WTC11 (cell line): ENCODE measurements at regions not wholly inside any gene's neighbourhood (a gene's known extent, or its start where the extent isn't known, plus 50 kb on each side); places are given as distances from the start of the nearest gene placed in this dataset.
A peak's percentile ranks its signal among the peaks of the same experiment; 100 is the strongest.

ENCODE experiments used
- ATAC-seq: fragments of 200-7000 bp; cut with Tn5 transposase; 2 replicates; pipeline ENCODE4 v1.10.0; 2021; ENCODE audit warnings: mild to moderate bottlenecking, moderate library complexity
- CTCF ChIA-PET: fragments of 300-600 bp; sonication (Branson Sonifier 250); formaldehyde crosslinking; loops from one replicate; lab custom pipeline; 2021; ENCODE audit warnings: antibody characterized with exemption; lab: Charles Lee
- POLR2A ChIA-PET: fragments of 350-600 bp; sonication (Branson Sonifier 250); formaldehyde crosslinking; loops from one replicate; lab custom pipeline; 2021; ENCODE audit warnings: antibody characterized with exemption; lab: Charles Lee
- DNase-seq: peaks from one replicate; pipeline ENCODE4 v3.0.0; 2021; ENCODE audit warnings: low spot score
- H3K27ac Mint-ChIP-seq: 2 replicates; pipeline ENCODE4 v1.8.0; 2021; ENCODE audit warnings: mixed read lengths
- H3K27me3 Mint-ChIP-seq: 2 replicates; pipeline ENCODE4 v1.8.0; 2021; ENCODE audit warnings: low read depth, mild to moderate bottlenecking, moderate library complexity, mixed read lengths
- H3K36me3 Mint-ChIP-seq: 2 replicates; pipeline ENCODE4 v1.8.0; 2021; ENCODE audit warnings: mixed read lengths
- H3K4me1 Mint-ChIP-seq: 2 replicates; pipeline ENCODE4 v1.8.0; 2022; ENCODE audit warnings: mixed read lengths
- H3K4me3 Mint-ChIP-seq: 2 replicates; pipeline ENCODE4 v1.8.0; 2021; ENCODE audit warnings: mild to moderate bottlenecking, moderate library complexity, mixed read lengths
- H3K9me3 Mint-ChIP-seq: 2 replicates; pipeline ENCODE4 v1.8.0; 2021; ENCODE audit warnings: mixed read lengths
- ARID4B ChIP-seq: sonication (generic); formaldehyde crosslinking; IDR thresholded peaks from 2 replicates; pipeline ENCODE4 v1.8.0; 2023; ENCODE audit warnings: missing genetic modification reagents, mild to moderate bottlenecking, borderline replicate concordance
- E2F4 ChIP-seq: sonication (generic); formaldehyde crosslinking; IDR thresholded peaks from 2 replicates; pipeline ENCODE4 v1.8.1; 2022; ENCODE audit warnings: low read depth, mild to moderate bottlenecking, moderate library complexity, missing genetic modification reagents, borderline replicate concordance
- FOXK1 ChIP-seq: sonication (generic); formaldehyde crosslinking; IDR thresholded peaks from 2 replicates; pipeline ENCODE4 v1.8.0; 2022; ENCODE audit warnings: mild to moderate bottlenecking, moderate library complexity, missing genetic modification reagents
- FOXP4 ChIP-seq: sonication (generic); formaldehyde crosslinking; IDR thresholded peaks from 2 replicates; pipeline ENCODE4 v1.8.0; 2022; ENCODE audit warnings: mild to moderate bottlenecking, missing genetic modification reagents
- HMGXB4 ChIP-seq: sonication (generic); formaldehyde crosslinking; IDR thresholded peaks from 2 replicates; pipeline ENCODE4 v1.8.1; 2023; ENCODE audit warnings: mild to moderate bottlenecking, moderate library complexity, missing genetic modification reagents
- JAZF1 ChIP-seq: fragments of 250-450 bp; sonication (Bioruptor Pico); IDR thresholded peaks from 2 replicates; pipeline ENCODE4 v1.9.0; 2021; ENCODE audit warnings: moderate library complexity, mild to moderate bottlenecking, inconsistent platforms
- NR3C1 ChIP-seq: sonication (generic); formaldehyde crosslinking; conservative IDR thresholded peaks from 2 replicates; pipeline ENCODE4 v1.8.1; 2023; ENCODE audit warnings: low read depth, mild to moderate bottlenecking, missing genetic modification reagents
- RELA ChIP-seq: sonication (generic); formaldehyde crosslinking; IDR thresholded peaks from 2 replicates; pipeline ENCODE4 v1.8.1; 2022; ENCODE audit warnings: missing genetic modification reagents, mild to moderate bottlenecking, borderline replicate concordance
- TF ChIP-seq, protein P1 (sequence below): sonication (generic); formaldehyde crosslinking; IDR thresholded peaks from 2 replicates; pipeline ENCODE4 v1.8.1; 2023; ENCODE audit warnings: mild to moderate bottlenecking, missing genetic modification reagents
- TF ChIP-seq, protein P2 (sequence below): fragments of 200-600 bp; IDR thresholded peaks from 2 replicates; pipeline ENCODE4 v1.8.0; 2022; ENCODE audit warnings: antibody characterized with exemption

DNA sequence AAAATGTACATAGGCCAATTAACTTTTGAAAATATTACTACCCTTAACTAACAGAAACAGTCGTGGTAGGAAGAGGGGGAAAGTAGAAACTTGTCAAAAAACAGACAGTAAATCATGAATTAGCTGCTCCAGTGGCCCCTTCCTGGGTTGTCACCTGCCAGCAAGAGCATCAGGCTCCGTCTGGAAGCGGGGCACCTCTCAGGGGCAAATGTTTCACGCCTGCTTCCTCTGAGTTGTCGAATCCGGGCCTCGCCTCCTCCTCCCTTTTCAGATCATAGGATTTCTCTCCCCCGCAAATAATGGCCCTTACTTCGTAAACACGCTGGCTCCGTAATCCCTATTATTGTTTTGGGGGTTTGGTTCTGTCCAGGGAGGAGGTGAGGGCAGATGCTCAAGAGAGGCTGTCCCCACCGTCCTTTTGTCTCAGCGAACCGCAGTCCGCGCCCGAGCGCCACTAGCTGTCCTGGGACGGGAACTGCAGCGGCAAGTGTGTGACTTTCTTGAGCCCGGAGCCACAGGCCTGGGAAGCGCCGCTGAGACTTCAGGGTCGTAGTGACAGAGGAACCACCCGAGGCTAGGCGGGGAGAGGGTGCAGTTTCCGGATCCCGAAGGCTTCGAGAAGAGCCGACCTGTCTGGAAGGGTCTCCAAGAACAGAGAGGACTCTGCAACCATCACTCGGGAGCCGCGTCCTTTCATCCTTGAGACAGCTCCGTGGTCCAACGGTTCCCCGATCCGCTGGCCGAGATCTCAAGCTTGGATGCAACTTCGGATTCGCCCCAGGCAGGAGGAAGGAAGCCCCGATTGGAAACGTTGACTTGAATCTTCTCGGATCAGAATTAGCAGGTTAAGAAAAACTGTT lies 214.5 kb upstream of the ZNF184 start:
- ATAC-seq = peak; percentile 73
- Mint-ChIP-seq H3K4me1 (no peaks in the 10 kb centered on the region), H3K9me3 (no peaks in the 10 kb centered on the region), H3K27ac (peak overlapping the region; percentile 76), H3K36me3 (no peaks in the 10 kb centered on the region), H3K27me3 (peaks cover 26% of the 10 kb centered on the region), H3K4me3 (peak overlapping the region; percentile 92)
- ChIA-PET CTCF (interaction anchor here (0.6 to 2.4 kb wide), 16 partner anchors 15 to 391 kb away, joined by 3 to 13 read pairs (median 4); no protein-coding TSS in a partner anchor), POLR2A (interaction anchor here (1.0 to 1.2 kb wide), 2 partner anchors 15 to 18 kb away, joined by 3 read pairs; no protein-coding TSS in a partner anchor)
- TF ChIP-seq NR3C1 (CRISPR knock-in tag) (no peak), JAZF1 (CRISPR knock-in tag) (no peak), HMGXB4 (CRISPR knock-in tag) (peak; percentile 91), FOXP4 (no peak), E2F4 (no peak), RELA (no peak), ARID4B (CRISPR knock-in tag) (0 out of 2 replicates have a peak, but pooled peaks have one; percentile 48), FOXK1 (CRISPR knock-in tag) (peak; percentile 50; the same call in 1 of the 2 replicates)
- TF ChIP-seq, protein P1, sequence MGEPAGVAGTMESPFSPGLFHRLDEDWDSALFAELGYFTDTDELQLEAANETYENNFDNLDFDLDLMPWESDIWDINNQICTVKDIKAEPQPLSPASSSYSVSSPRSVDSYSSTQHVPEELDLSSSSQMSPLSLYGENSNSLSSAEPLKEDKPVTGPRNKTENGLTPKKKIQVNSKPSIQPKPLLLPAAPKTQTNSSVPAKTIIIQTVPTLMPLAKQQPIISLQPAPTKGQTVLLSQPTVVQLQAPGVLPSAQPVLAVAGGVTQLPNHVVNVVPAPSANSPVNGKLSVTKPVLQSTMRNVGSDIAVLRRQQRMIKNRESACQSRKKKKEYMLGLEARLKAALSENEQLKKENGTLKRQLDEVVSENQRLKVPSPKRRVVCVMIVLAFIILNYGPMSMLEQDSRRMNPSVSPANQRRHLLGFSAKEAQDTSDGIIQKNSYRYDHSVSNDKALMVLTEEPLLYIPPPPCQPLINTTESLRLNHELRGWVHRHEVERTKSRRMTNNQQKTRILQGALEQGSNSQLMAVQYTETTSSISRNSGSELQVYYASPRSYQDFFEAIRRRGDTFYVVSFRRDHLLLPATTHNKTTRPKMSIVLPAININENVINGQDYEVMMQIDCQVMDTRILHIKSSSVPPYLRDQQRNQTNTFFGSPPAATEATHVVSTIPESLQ (CRISPR knock-in tag) = no peak
- TF ChIP-seq, protein P2, sequence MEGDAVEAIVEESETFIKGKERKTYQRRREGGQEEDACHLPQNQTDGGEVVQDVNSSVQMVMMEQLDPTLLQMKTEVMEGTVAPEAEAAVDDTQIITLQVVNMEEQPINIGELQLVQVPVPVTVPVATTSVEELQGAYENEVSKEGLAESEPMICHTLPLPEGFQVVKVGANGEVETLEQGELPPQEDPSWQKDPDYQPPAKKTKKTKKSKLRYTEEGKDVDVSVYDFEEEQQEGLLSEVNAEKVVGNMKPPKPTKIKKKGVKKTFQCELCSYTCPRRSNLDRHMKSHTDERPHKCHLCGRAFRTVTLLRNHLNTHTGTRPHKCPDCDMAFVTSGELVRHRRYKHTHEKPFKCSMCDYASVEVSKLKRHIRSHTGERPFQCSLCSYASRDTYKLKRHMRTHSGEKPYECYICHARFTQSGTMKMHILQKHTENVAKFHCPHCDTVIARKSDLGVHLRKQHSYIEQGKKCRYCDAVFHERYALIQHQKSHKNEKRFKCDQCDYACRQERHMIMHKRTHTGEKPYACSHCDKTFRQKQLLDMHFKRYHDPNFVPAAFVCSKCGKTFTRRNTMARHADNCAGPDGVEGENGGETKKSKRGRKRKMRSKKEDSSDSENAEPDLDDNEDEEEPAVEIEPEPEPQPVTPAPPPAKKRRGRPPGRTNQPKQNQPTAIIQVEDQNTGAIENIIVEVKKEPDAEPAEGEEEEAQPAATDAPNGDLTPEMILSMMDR = peak; percentile 31; the same call in 1 of the 2 replicates
- peak; percentile 95 for DNase-seq
